ENCODE measurements at regions not wholly inside any gene's neighbourhood (a gene's known extent, or its start where the extent isn't known, plus 50 kb on each side); places are given as distances from the start of the nearest gene placed in this dataset.

DNA sequence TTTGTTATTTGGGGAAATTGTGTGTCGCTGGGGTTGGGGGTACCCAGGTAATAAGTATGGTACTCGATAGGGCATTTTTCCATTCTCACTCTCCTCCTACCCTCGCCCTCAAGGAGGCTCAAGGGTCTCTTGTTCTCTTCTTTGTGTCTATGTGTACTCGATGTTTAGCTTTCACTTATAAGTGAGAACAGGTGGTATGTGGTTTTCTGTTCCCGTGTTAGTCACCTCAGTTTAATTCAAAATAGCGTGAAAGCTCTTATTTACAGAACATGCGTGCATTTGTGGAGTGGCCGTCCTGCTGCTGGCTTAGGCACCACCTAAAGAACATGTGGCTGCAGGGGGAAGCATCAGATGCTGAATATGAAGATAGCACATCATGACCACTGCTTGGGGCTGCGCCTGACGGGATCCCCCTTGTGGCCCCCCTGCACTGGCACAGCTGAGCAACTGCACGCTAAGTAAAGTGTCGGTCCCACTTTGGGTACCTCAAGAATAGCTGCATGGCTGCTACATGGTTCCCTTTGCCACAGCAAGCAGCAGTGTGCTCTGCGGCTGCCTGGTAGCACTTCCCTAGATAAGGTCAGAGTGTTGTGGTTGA lies 569.0 kb downstream of the DCDC2C start:
- DNase-seq: no peak

GRCh38 chr2:4278392-4278791 lies 575.0 kb downstream of the DCDC2C start:
- DNase-seq: no peak

- no peak for DNase-seq
These were observed 576.1 kb downstream of the DCDC2C start for GRCh38 chr2:4279431-4279830.

DNA sequence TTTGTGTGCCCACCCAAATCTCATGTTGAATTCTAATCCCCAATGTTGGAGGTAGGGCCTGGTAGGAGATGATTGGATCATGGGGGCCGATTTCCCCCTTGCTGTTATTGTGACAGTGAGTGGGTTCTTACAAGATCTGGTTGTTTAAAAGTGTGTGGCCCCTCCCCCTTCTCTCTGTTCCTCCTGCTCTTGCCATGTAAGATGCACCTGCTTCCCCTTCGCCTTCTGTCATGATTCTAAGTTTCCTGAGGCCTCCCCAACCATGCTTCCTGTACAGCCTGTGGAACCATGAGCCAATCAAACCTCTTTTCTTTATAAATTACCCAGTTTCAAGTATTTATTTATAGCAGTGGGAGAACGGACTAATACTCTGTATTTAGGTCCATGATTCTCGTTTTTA lies 588.1 kb downstream of the DCDC2C start:
- no peak for DNase-seq

- DNase-seq: no peak
These were observed 592.3 kb downstream of the DCDC2C start for GRCh38 chr2:4295680-4296079.

DNA sequence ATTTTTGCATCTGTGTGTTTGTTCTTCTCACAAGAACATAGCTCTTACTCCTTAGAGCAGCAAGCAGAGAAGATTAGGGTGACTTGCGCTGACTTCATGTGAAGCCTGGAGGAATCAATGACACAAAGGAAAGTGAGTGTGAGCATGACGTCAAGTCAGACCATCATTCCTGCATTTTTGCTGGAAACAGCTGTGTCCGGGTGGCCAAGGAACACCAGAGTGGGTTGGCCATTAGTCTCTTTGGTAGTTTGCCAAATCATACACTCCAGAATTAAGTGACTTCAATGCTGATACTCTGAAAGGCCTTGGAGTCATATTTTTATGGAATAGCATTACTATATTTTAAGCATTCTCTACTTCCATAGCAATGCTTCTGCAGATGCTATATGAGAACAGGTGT lies 597.2 kb downstream of the DCDC2C start:
- DNase-seq: no peak

GRCh38 chr2:4324531-4324930 lies 621.2 kb downstream of the DCDC2C start:
- DNase-seq: no peak

- no peak for DNase-seq
These were observed 633.5 kb downstream of the DCDC2C start for GRCh38 chr2:4336864-4337263.

DNA sequence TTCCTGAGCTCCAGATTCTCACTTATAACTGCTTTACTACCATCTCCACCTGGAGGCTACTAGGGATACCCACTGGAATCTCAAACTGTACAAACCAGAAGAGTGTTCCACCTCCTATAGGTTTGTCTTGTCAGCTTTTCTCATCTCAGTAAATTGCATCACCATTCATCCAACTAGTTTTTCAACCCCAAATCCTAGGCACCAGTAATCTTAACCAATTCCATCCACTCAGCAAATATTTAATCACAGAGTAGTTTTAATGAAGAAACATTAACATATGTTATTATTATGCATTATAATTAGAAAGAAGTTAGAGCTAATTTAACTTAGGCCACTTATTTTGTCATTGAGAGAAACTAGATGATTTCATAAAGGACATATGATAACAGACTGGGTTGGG lies 635.0 kb downstream of the DCDC2C start:
- DNase-seq: no peak

DNA sequence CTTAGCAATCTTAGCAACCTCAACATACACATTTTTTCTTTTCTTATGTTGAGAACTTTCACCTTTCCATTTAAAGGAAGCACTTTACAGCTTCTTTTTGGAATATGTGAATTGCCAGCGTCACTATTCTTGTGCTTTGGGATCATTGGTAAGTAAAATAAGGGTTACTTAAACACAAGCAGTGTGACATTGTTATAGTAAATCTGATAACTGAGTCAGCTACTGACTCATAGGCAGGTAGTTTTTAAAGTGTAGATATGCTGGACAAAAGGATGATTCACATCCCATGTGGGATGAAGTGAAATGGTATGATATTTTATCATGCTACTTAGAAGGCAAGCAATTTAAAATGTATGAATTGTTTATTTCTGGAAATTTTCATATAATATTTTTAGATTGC lies 637.2 kb downstream of the DCDC2C start:
- no peak for DNase-seq

DNA sequence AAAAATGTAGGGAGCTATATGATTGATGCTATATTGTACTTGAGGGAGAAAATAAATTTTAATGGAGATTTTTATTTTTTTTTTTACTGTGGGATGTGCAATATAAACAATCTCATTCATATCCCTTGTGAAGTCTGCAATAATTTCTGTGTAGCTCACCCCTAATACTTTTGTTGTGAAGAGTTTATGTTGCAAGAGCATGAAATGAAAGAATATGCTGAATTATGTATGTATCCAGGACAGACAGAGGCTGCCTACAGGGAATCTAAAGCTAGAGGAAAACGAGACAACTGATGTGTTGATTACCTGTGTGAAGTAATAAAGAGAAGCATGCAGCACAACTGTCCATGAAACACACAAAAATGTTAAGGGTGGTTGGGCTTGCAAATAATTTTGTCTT lies 643.3 kb downstream of the DCDC2C start:
- no peak for DNase-seq

DNA sequence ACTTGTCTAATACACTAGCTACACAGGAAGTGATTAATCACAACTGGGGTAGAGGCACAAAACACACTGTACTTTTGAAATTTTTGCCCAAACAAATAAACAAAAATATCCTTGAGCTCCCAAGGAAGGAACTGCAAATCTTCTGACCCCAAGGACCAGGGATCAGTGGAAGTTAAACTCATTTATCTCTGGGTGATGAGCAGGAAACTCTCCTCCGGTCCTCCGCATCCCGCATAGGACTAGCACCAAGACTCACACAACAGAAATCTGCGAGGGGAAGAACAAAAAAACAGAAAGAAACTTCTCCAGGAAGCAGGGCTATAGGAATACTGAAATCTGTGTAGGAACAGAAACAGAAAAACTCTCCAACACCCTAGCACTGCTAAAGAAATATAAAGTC lies 650.3 kb downstream of the DCDC2C start:
- DNase-seq: no peak

DNA sequence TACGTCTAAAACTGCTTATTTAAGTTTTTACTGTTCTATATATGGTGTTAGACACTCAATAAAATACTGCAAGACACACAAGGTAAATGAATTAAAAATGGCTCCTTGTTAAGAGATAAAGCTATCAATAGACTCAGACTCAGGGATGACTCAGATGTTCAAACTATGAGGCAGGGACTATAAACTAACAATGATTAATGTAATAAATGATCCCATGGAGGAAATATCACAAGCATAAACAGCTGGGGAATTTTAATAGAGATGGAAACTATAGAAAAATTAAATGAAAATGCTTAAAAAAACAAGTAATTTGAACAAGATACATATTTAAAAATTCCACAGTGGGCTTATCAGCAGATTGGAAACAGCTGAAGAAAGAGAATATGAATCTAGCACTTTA lies 650.8 kb downstream of the DCDC2C start:
- DNase-seq: no peak

- DNase-seq: peak; percentile 21
These were observed 651.3 kb downstream of the DCDC2C start for GRCh38 chr2:4354678-4355077.

DNA sequence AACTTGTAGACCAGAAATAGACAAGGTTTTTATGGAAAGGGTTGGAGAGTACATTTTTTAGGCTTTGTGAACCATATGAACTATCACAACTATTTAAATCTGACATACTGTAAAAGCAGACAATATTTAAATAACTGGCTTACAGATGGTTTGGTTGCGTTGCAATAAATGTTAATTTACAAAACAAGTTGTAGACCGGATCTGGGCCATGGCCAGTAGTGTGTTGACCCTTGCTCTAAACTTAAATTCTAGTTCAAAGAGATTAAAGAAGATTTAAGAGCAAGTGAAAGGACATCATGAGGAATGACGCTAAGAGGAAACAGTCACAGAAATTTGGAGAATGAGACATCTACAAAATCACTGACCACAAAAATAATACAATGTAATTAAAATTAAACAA lies 652.7 kb downstream of the DCDC2C start:
- no peak for DNase-seq

DNA sequence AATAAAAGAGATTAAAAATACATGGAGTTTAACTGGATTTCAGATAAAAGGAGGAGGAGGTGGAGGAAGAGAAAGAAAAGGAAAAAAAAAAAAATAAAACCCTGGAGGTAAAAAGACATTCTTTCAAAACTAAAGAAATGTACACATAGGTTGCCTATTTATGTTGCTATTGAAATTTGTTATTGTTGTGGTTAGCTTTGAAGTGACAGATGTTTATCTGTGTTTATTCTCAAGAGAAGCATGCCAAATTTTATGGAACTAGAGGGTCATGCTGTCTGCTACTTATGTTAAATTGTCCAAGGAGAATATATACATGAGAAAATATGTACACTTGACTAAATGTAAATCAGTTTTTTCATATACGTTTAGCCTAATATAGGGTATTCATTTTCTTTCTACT lies 653.2 kb downstream of the DCDC2C start:
- DNase-seq: no peak

DNA sequence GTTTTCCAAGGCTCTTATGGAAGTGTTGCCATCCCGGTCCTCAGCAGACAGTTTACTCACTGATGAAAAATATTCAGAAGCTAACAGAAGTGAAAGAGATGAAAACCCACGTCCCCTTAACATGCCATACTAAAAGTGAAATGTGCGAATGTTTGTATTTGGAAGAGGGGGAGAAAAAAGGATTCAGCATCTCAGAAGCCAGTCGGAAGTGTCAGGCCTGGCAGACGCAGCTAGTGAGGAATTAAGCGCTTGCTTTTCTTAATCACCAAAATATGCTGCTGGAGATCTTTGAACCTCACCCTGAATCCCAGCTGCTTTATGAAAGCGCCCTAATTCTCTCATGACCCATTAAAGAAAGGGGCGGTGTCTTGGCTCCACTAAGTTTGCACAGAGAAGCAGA lies 653.7 kb downstream of the DCDC2C start:
- DNase-seq: no peak

DNA sequence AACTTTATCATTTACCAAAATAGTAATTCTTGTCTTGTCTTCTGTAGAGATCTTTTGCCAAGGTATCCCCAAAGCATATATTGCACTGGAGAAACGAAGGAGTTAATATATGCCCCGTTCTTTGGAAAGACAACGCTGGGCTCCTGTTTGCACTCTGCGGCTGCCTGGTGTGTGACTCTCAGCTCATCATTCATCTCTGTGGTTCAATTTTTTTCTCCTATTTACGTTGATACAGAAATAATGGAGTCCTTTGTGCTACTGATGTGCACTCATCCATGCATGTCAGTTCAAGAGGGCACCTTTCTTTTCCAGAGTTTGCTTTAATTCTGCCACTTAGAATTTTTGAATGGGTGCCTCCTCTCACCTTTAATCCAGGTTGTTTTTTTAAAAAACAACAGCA lies 655.5 kb downstream of the DCDC2C start:
- no peak for DNase-seq

- DNase-seq: no peak
These were observed 665.5 kb downstream of the DCDC2C start for GRCh38 chr2:4368907-4369306.

DNA sequence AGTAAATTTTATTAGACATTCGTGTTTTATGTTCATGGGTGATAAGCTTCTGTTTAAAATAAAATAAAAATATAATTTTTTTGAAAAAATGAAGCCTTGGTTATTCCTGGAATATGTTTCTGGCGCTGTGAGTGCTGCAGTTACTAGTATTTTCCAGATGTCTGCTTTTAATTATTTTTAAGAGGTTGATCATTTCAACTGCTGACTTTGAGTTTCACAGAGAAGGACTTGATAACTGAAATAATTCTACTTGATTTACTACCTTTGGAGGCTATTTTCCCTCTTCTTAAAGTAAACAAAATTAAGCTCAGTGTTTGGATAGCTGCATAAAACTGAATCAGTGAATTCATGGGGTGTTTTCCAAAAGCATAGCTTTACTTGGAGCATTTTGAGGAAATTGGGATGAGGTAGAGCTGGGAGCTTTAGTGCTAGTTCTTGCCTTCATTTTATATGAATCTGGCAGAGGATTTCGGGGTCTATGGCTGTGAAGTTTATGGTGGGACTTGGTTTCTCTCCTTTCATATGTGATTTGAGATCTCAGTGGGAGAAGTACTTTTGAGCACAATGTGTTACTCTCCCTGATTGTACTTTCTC lies 666.5 kb downstream of the DCDC2C start:
- DNase-seq: no peak

- DNase-seq: no peak
These were observed 667.2 kb downstream of the DCDC2C start for GRCh38 chr2:4370422-4371090.

GRCh38 chr2:4381049-4381448 lies 677.7 kb downstream of the DCDC2C start:
- no peak for DNase-seq

DNA sequence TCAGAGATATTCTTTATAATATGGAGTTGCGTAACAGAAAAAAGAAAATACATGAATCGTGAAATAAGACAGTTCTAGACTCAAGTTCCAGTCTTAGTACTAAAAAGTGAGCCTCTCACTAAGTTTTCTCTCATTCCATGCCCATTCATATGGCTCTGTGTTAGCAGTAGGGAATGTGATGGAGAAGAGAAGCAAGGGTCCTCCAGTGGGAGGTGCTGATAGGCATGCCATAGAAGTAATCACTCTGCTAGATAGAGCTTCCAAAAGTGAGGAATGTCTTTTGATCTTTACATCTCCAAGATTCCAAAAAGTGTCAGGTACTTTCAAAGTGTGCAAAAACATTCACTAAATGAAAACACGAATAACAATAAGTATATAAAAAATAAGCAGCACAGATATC lies 678.4 kb downstream of the DCDC2C start:
- DNase-seq: no peak

GRCh38 chr2:4391013-4391412 lies 687.6 kb downstream of the DCDC2C start:
- no peak for DNase-seq

- DNase-seq: no peak
These were observed 701.0 kb downstream of the DCDC2C start for GRCh38 chr2:4404363-4404762.
